ENCODE measurements at regions not wholly inside any gene's neighbourhood (a gene's known extent, or its start where the extent isn't known, plus 50 kb on each side); places are given as distances from the start of the nearest gene placed in this dataset.

GRCh38 chr5:67695369-67695768 lies 498.8 kb upstream of the CD180 start:
- DNase-seq (ENCODE audit: low read depth in 2 of 2): no peak

GRCh38 chr5:67694810-67695191 lies 498.2 kb upstream of the CD180 start:
- DNase-seq (ENCODE audit: low read depth in 2 of 2): no peak

GRCh38 chr5:67693956-67694809 lies 497.6 kb upstream of the CD180 start:
- no peak for DNase-seq (ENCODE audit: low read depth in 2 of 2)

- DNase-seq (ENCODE audit: low read depth in 2 of 2): no peak
Measured at GRCh38 chr5:67686746-67687145, 490.1 kb upstream of the CD180 start.

GRCh38 chr5:67681703-67682102 lies 485.1 kb upstream of the CD180 start:
- no peak for DNase-seq (ENCODE audit: low read depth in 2 of 2)

GRCh38 chr5:67680099-67680498 lies 483.5 kb upstream of the CD180 start:
- no peak for DNase-seq (ENCODE audit: low read depth in 2 of 2)

- no peak for DNase-seq (ENCODE audit: low read depth in 2 of 2)
Measured at GRCh38 chr5:67679184-67679841, 482.7 kb upstream of the CD180 start.

GRCh38 chr5:67678594-67678993 lies 482.0 kb upstream of the CD180 start:
- DNase-seq (ENCODE audit: low read depth in 2 of 2): no peak

- DNase-seq (ENCODE audit: low read depth in 2 of 2): no peak
Measured at GRCh38 chr5:67677422-67677970, 480.9 kb upstream of the CD180 start.

GRCh38 chr5:67676863-67677262 lies 480.3 kb upstream of the CD180 start:
- no peak for DNase-seq (ENCODE audit: low read depth in 2 of 2)

GRCh38 chr5:67674159-67674655 lies 477.6 kb upstream of the CD180 start:
- DNase-seq (ENCODE audit: low read depth in 2 of 2): no peak

- no peak for DNase-seq (ENCODE audit: low read depth in 2 of 2)
Measured at GRCh38 chr5:67673618-67674017, 477.0 kb upstream of the CD180 start.

- no peak for DNase-seq (ENCODE audit: low read depth in 2 of 2)
Measured at GRCh38 chr5:67673180-67673579, 476.6 kb upstream of the CD180 start.

GRCh38 chr5:67672636-67673035 lies 476.0 kb upstream of the CD180 start:
- DNase-seq (ENCODE audit: low read depth in 2 of 2): no peak

GRCh38 chr5:67669916-67670315 lies 473.3 kb upstream of the CD180 start:
- no peak for DNase-seq (ENCODE audit: low read depth in 2 of 2)

GRCh38 chr5:67660149-67660548 lies 463.6 kb upstream of the CD180 start:
- no peak for DNase-seq (ENCODE audit: low read depth in 2 of 2)

GRCh38 chr5:67659288-67659687 lies 462.7 kb upstream of the CD180 start:
- DNase-seq (ENCODE audit: low read depth in 2 of 2): no peak

GRCh38 chr5:67657055-67657454 lies 460.5 kb upstream of the CD180 start:
- no peak for DNase-seq (ENCODE audit: low read depth in 2 of 2)

- no peak for DNase-seq (ENCODE audit: low read depth in 2 of 2)
Measured at GRCh38 chr5:67652201-67652600, 455.6 kb upstream of the CD180 start.

- no peak for DNase-seq (ENCODE audit: low read depth in 2 of 2)
Measured at GRCh38 chr5:67651180-67651579, 454.6 kb upstream of the CD180 start.

- no peak for DNase-seq (ENCODE audit: low read depth in 2 of 2)
Measured at GRCh38 chr5:67648201-67648671, 451.6 kb upstream of the CD180 start.

GRCh38 chr5:67647772-67648171 lies 451.2 kb upstream of the CD180 start:
- DNase-seq (ENCODE audit: low read depth in 2 of 2): no peak

Measured in stimulated activated CD8-positive, alpha-beta memory T cell treated with anti-CD3 and anti-CD28 coated beads, Interleukin-15, amount 100 ng/mL, for 48 hours (primary cell).